Trophoblast cell (in vitro differentiated cells and primary cell): ENCODE measurements at regions not wholly inside any gene's neighbourhood (a gene's known extent, or its start where the extent isn't known, plus 50 kb on each side); places are given as distances from the start of the nearest gene placed in this dataset.
A peak's percentile ranks its signal among the peaks of the same experiment; 100 is the strongest.

Experiments
- DNase-seq, 2 donors: peaks; one replicate each; pipeline ENCODE4 v3.0.0-alpha.2; 2016
- H2AFZ ChIP-seq: 2 replicates; pipeline ENCODE4 v1.6.1; 2013; ENCODE audit warnings: low read length, moderate library complexity, mild to moderate bottlenecking; ENCODE audit not compliant: insufficient read depth, poor library complexity
- H2AK5ac ChIP-seq: 2 replicates; pipeline ENCODE4 v1.6.1; 2013; ENCODE audit warnings: mild to moderate bottlenecking, low read length
- H2BK120ac ChIP-seq: 2 replicates; pipeline ENCODE4 v1.6.1; 2013; ENCODE audit warnings: low read length, mild to moderate bottlenecking, moderate library complexity; ENCODE audit not compliant: insufficient read depth, poor library complexity
- H2BK12ac ChIP-seq: 2 replicates; pipeline ENCODE4 v1.6.1; 2013; ENCODE audit warnings: mild to moderate bottlenecking, low read length, moderate library complexity
- H2BK5ac ChIP-seq: 2 replicates; pipeline ENCODE4 v1.6.1; 2013; ENCODE audit warnings: low read length, low read depth, moderate library complexity, mild to moderate bottlenecking; ENCODE audit not compliant: poor library complexity
- H3K14ac ChIP-seq: 2 replicates; pipeline ENCODE4 v1.6.1; 2013; ENCODE audit warnings: mild to moderate bottlenecking, low read length
- H3K18ac ChIP-seq: 2 replicates; pipeline ENCODE4 v1.6.1; 2013; ENCODE audit warnings: mild to moderate bottlenecking, low read length
- H3K23ac ChIP-seq: 2 replicates; pipeline ENCODE4 v1.6.1; 2013; ENCODE audit warnings: low read length
- H3K27ac ChIP-seq: 2 replicates; pipeline ENCODE4 v1.5.1; 2013; ENCODE audit warnings: low read depth, mild to moderate bottlenecking, inconsistent platforms, low read length, moderate library complexity
- H3K27me3 ChIP-seq: 2 replicates; pipeline ENCODE4 v1.6.1; 2013; ENCODE audit warnings: inconsistent platforms, mild to moderate bottlenecking, low read length, moderate library complexity; ENCODE audit not compliant: insufficient read depth
- H3K36me3 ChIP-seq, 2 experiments: 1 replicate in 1 of 2; 2 replicates in 1 of 2; pipeline ENCODE4 v1.6.1; 2013; ENCODE audit warnings: low read length in 2 of 2, mild to moderate bottlenecking in 2 of 2, moderate library complexity in 1 of 2; ENCODE audit not compliant: insufficient read depth in 2 of 2, control insufficient read depth in 1 of 2
- H3K4ac ChIP-seq: 2 replicates; pipeline ENCODE4 v1.6.1; 2013; ENCODE audit warnings: low read depth, mild to moderate bottlenecking, low read length, moderate library complexity
- H3K4me1 ChIP-seq, 2 experiments: 1 replicate in 1 of 2; 2 replicates in 1 of 2; pipeline ENCODE4 v1.6.1; 2013; ENCODE audit warnings: low read length in 2 of 2, mild to moderate bottlenecking in 2 of 2, moderate library complexity in 1 of 2; ENCODE audit not compliant: insufficient read depth in 2 of 2, control insufficient read depth in 1 of 2
- H3K4me2 ChIP-seq: 2 replicates; pipeline ENCODE4 v1.6.1; 2013; ENCODE audit warnings: inconsistent platforms, mild to moderate bottlenecking, low read length, moderate library complexity
- H3K4me3 ChIP-seq: 2 replicates; pipeline ENCODE4 v1.5.1; 2013; ENCODE audit warnings: mild to moderate bottlenecking, low read depth, low read length, inconsistent platforms
- H3K79me1 ChIP-seq: one replicate; pipeline ENCODE4 v1.6.1; 2013; ENCODE audit warnings: low read length
- H3K79me2 ChIP-seq: 2 replicates; pipeline ENCODE4 v1.6.1; 2013; ENCODE audit warnings: low read length, mild to moderate bottlenecking; ENCODE audit not compliant: control insufficient read depth, insufficient read depth, poor library complexity
- H3K9ac ChIP-seq: 2 replicates; pipeline ENCODE4 v1.6.1; 2013; ENCODE audit warnings: mild to moderate bottlenecking, low read length
- H3K9me3 ChIP-seq: 2 replicates; pipeline ENCODE4 v1.6.1; 2013; ENCODE audit warnings: low read depth, mild to moderate bottlenecking, control low read depth, inconsistent platforms, low read length; ENCODE audit not compliant: insufficient read depth
- H4K12ac ChIP-seq: 2 replicates; pipeline ENCODE4 v1.6.1; 2013; ENCODE audit warnings: low read depth, mild to moderate bottlenecking, low read length, moderate library complexity
- H4K8ac ChIP-seq: 2 replicates; pipeline ENCODE4 v1.6.1; 2013; ENCODE audit warnings: low read depth, mild to moderate bottlenecking, low read length, moderate library complexity
- H4K91ac ChIP-seq: one replicate; pipeline ENCODE4 v1.6.1; 2013; ENCODE audit warnings: low read depth, mild to moderate bottlenecking, low read length, moderate library complexity
- WGBS: extraction: QIAGEN DNeasy Blood & Tissue Kit; methylation state at CpG from one replicate; pipeline ENCODE4 v1.1.7; 2013; ENCODE audit warnings: missing lambda C conversion rate; ENCODE audit not compliant: insufficient read length, insufficient coverage; ENCODE audit errors: extremely low coverage; 5-methylcytosine and 5-hydroxymethylcytosine counted together

DNA sequence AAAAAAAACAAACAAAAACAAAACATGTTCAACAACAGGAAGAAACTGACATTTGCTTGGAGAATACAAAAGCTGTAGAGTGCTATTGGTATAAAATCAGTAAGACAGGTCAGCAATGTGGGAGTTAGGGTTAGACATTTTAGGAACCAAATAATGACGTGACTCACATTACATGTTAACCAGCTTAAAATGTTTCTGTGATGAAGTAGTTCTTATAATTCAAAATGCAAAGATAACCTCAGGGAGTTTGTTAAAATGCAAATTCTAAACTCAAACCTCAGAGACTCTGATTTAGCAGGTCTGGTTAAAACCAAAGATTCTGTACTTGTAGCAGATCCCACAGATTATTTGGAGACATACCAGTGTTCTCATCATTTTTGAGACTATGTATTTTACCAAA lies 549.4 kb upstream of the SLITRK1 start:
- Histone ChIP-seq H3K14ac (no peak overlapping the region), H2AFZ (no peak overlapping the region), H3K27ac (no peak overlapping the region), H2BK120ac (no peak overlapping the region), H3K4me3 (no peak overlapping the region), H4K91ac (no peak overlapping the region), H2BK5ac (no peak overlapping the region), H3K4me2 (no peak overlapping the region), H3K4me1 (no peaks in the 10 kb centered on the region), H3K18ac (no peak overlapping the region), H3K4ac (no peak overlapping the region), H3K23ac (no peak overlapping the region), H3K9ac (no peak overlapping the region), H4K8ac (no peak overlapping the region), H3K79me2 (no peaks in the 10 kb centered on the region), H3K79me1 (no peaks in the 10 kb centered on the region), H2BK12ac (no peak overlapping the region), H4K12ac (no peak overlapping the region), H2AK5ac (no peak overlapping the region), H3K9me3 (no peaks in the 10 kb centered on the region), H3K27me3 (no peaks in the 10 kb centered on the region), H3K36me3 (no peaks in the 10 kb centered on the region)
- peak in 1 of 2 donors; percentile 2 for DNase-seq
- WGBS = no CpG with 5 or more reads among the region's 1 CpG

DNA sequence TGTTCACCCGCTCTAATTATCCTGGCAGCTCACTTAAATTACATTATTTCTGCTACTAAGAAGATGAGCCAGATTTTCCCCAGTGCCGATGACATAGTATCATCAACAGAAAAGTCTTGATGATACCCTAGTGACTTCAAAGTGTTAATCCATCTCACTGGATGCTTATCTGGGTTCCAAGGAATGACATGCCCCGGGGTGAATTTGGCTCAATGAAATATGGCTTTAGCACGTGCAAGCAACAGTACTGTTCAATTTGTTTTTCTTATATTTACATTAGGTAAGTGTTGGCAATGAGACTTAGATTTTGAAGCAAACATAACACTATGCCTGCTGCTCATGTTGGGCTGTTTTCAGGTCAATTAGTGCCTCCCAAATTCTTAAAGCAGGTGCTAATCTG lies 548.2 kb upstream of the SLITRK1 start:
- Histone ChIP-seq H2BK12ac (no peak overlapping the region), H3K79me2 (no peaks in the 10 kb centered on the region), H4K12ac (no peak overlapping the region), H2AK5ac (no peak overlapping the region), H2BK120ac (no peak overlapping the region), H3K79me1 (no peaks in the 10 kb centered on the region), H3K4me1 (no peaks in the 10 kb centered on the region), H2BK5ac (no peak overlapping the region), H3K4ac (no peak overlapping the region), H3K27ac (no peak overlapping the region), H3K9ac (no peak overlapping the region), H3K14ac (no peak overlapping the region), H3K27me3 (no peaks in the 10 kb centered on the region), H2AFZ (no peak overlapping the region), H4K8ac (no peak overlapping the region), H3K4me2 (no peak overlapping the region), H4K91ac (no peak overlapping the region), H3K4me3 (no peak overlapping the region), H3K23ac (no peak overlapping the region), H3K36me3 (no peaks in the 10 kb centered on the region), H3K9me3 (no peaks in the 10 kb centered on the region), H3K18ac (no peak overlapping the region)
- WGBS = no CpG with 5 or more reads among the region's 4 CpGs
- peak in 1 of 2 donors; percentile 20 for DNase-seq

DNA sequence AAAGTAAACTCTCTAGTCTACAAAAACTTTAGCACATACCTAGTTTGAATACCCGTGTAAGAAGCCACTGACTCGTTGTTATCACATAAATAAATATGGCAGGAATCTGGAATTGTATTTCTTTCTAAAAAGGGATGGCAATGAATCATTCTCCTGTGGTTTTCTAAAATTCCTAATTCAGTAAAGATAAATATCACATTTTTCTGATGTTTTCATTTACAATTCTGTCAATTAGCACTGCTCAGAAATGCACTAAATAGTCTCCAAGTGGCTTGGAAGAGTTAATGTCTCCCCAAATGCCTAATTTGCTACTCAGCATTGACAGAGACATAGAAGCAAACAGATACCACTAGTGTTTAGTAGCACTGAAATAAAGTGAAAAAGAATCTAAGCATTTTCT lies 547.7 kb upstream of the SLITRK1 start:
- WGBS = no CpG with 5 or more reads among the region's 2 CpGs
- Histone ChIP-seq H4K12ac (no peak overlapping the region), H2AFZ (no peak overlapping the region)

DNA sequence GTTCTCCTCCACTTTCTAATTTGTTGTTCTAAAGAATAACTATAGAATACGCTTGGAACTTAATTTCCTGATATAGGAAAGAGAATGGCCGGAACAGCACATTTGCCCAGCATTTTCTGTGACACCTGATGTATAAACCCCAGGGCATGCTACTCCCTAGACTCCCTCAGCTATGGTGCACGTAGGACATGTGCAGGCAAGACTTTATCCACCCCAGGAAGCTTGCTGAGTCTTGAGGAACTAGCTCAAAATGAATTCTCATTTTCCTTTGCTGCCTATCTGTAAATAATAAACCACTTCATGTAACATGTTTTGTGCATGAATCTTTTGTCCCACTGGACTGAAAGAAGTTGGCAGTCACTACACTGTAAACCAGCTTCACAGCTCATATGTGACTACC lies 535.8 kb upstream of the SLITRK1 start:
- Histone ChIP-seq H4K8ac (no peak overlapping the region), H2BK12ac (no peak overlapping the region), H2BK5ac (no peak overlapping the region), H2AK5ac (no peak overlapping the region), H2AFZ (no peak overlapping the region), H3K4me3 (no peak overlapping the region), H3K18ac (no peak overlapping the region), H3K4me2 (no peak overlapping the region), H3K27me3 (no peaks in the 10 kb centered on the region), H3K79me1 (no peaks in the 10 kb centered on the region), H3K36me3 (no peaks in the 10 kb centered on the region), H3K9me3 (no peaks in the 10 kb centered on the region), H4K91ac (no peak overlapping the region), H4K12ac (no peak overlapping the region), H3K27ac (no peak overlapping the region), H3K79me2 (no peaks in the 10 kb centered on the region), H3K4me1 (no peaks in the 10 kb centered on the region), H3K14ac (no peak overlapping the region), H3K9ac (no peak overlapping the region), H3K23ac (no peak overlapping the region), H3K4ac (no peak overlapping the region), H2BK120ac (no peak overlapping the region)
- no CpG with 5 or more reads among the region's 3 CpGs for WGBS
- no peak for DNase-seq

More for the DNA sequence above, 547.7 kb upstream of the SLITRK1 start:
- Histone ChIP-seq H3K4me3 (no peak overlapping the region), H3K4ac (no peak overlapping the region), H3K4me1 (no peaks in the 10 kb centered on the region), H3K9ac (no peak overlapping the region), H2BK12ac (no peak overlapping the region), H3K79me1 (no peaks in the 10 kb centered on the region), H2BK120ac (no peak overlapping the region), H3K79me2 (no peaks in the 10 kb centered on the region), H3K14ac (no peak overlapping the region), H2BK5ac (no peak overlapping the region), H3K27me3 (no peaks in the 10 kb centered on the region), H4K91ac (no peak overlapping the region), H3K36me3 (no peaks in the 10 kb centered on the region), H4K8ac (no peak overlapping the region), H3K23ac (no peak overlapping the region), H3K4me2 (no peak overlapping the region), H2AK5ac (no peak overlapping the region), H3K27ac (no peak overlapping the region), H3K9me3 (no peaks in the 10 kb centered on the region), H3K18ac (no peak overlapping the region)
- DNase-seq = peak in 1 of 2 donors; percentile 33
